ENCODE measurements at regions not wholly inside any gene's neighbourhood (a gene's known extent, or its start where the extent isn't known, plus 50 kb on each side); places are given as distances from the start of the nearest gene placed in this dataset.

GRCh38 chr1:214791961-214792360, 189.0 kb downstream of the CENPF start:
- no peak overlapping the region for H3K27ac Mint-ChIP-seq
- no peak overlapping the region for H3K4me3 Mint-ChIP-seq
- DNase-seq, result no peak
- no peaks in the 10 kb centered on the region for H3K9me3 Mint-ChIP-seq
- H3K27me3 Mint-ChIP-seq, result no peaks in the 10 kb centered on the region
- H3K36me3 Mint-ChIP-seq, result no peaks in the 10 kb centered on the region
- H3K4me1 Mint-ChIP-seq, result no peaks in the 10 kb centered on the region

GRCh38 chr1:214792527-214793186, 189.7 kb downstream of the CENPF start:
- Mint-ChIP-seq H3K9me3 (no peaks in the 10 kb centered on the region), H3K4me1 (no peaks in the 10 kb centered on the region), H3K4me3 (no peak overlapping the region), H3K27me3 (no peaks in the 10 kb centered on the region), H3K36me3 (no peaks in the 10 kb centered on the region), H3K27ac (no peak overlapping the region)
- DNase-seq, result no peak

GRCh38 chr1:214793708-214794107, 190.7 kb downstream of the CENPF start:
- Mint-ChIP-seq H3K4me3 (no peak overlapping the region), H3K36me3 (no peaks in the 10 kb centered on the region), H3K27ac (no peak overlapping the region), H3K4me1 (no peaks in the 10 kb centered on the region), H3K27me3 (no peaks in the 10 kb centered on the region), H3K9me3 (no peaks in the 10 kb centered on the region)
- no peak for DNase-seq

GRCh38 chr1:214801191-214801590, 198.2 kb downstream of the CENPF start:
- no peak for DNase-seq
- no peak overlapping the region for H3K27ac Mint-ChIP-seq
- H3K9me3 Mint-ChIP-seq, result peaks cover 2% of the 10 kb centered on the region
- H3K4me3 Mint-ChIP-seq, result no peak overlapping the region
- no peaks in the 10 kb centered on the region for H3K36me3 Mint-ChIP-seq
- H3K27me3 Mint-ChIP-seq, result no peaks in the 10 kb centered on the region
- H3K4me1 Mint-ChIP-seq, result no peaks in the 10 kb centered on the region

- Mint-ChIP-seq H3K9me3 (peaks cover 6% of the 10 kb centered on the region), H3K27me3 (no peaks in the 10 kb centered on the region), H3K36me3 (no peaks in the 10 kb centered on the region), H3K27ac (no peak overlapping the region), H3K4me3 (no peak overlapping the region), H3K4me1 (no peaks in the 10 kb centered on the region)
- DNase-seq, result no peak
These were observed 206.0 kb downstream of the CENPF start for GRCh38 chr1:214808845-214809460.

- DNase-seq, result no peak
- Mint-ChIP-seq H3K9me3 (no peaks in the 10 kb centered on the region), H3K4me1 (no peaks in the 10 kb centered on the region), H3K27ac (no peak overlapping the region), H3K36me3 (no peaks in the 10 kb centered on the region), H3K4me3 (no peak overlapping the region), H3K27me3 (no peaks in the 10 kb centered on the region)
These were observed 213.6 kb downstream of the CENPF start for GRCh38 chr1:214816603-214817002.

- no peak overlapping the region for H3K4me3 Mint-ChIP-seq
- no peaks in the 10 kb centered on the region for H3K27me3 Mint-ChIP-seq
- no peak overlapping the region for H3K27ac Mint-ChIP-seq
- no peaks in the 10 kb centered on the region for H3K4me1 Mint-ChIP-seq
- H3K9me3 Mint-ChIP-seq, result peaks cover 9% of the 10 kb centered on the region
- H3K36me3 Mint-ChIP-seq, result peaks cover 1% of the 10 kb centered on the region
- no peak for DNase-seq
These were observed 220.5 kb downstream of the CENPF start for GRCh38 chr1:214823311-214824117.

GRCh38 chr1:214824763-214825162, 221.8 kb downstream of the CENPF start:
- no peak overlapping the region for H3K27ac Mint-ChIP-seq
- no peaks in the 10 kb centered on the region for H3K27me3 Mint-ChIP-seq
- no peak overlapping the region for H3K4me3 Mint-ChIP-seq
- no peaks in the 10 kb centered on the region for H3K4me1 Mint-ChIP-seq
- H3K9me3 Mint-ChIP-seq, result peaks cover 9% of the 10 kb centered on the region
- no peak for DNase-seq
- H3K36me3 Mint-ChIP-seq, result peaks cover 1% of the 10 kb centered on the region

- no peak for DNase-seq
- H3K9me3 Mint-ChIP-seq, result peaks cover 9% of the 10 kb centered on the region
- no peak overlapping the region for H3K4me3 Mint-ChIP-seq
These were observed 223.6 kb downstream of the CENPF start for GRCh38 chr1:214826619-214827018.

GRCh38 chr1:214827883-214828282, 224.9 kb downstream of the CENPF start:
- H3K4me1 Mint-ChIP-seq, result no peaks in the 10 kb centered on the region
- no peak overlapping the region for H3K27ac Mint-ChIP-seq
- H3K4me3 Mint-ChIP-seq, result no peak overlapping the region
- no peak for DNase-seq
- peaks cover 4% of the 10 kb centered on the region for H3K27me3 Mint-ChIP-seq
- H3K36me3 Mint-ChIP-seq, result peaks cover 1% of the 10 kb centered on the region
- H3K9me3 Mint-ChIP-seq, result peaks cover 9% of the 10 kb centered on the region

More at GRCh38 chr1:214826619-214827018, 223.6 kb downstream of the CENPF start:
- Mint-ChIP-seq H3K4me1 (no peaks in the 10 kb centered on the region), H3K36me3 (peaks cover 1% of the 10 kb centered on the region), H3K27ac (no peak overlapping the region), H3K27me3 (no peaks in the 10 kb centered on the region)

- Mint-ChIP-seq H3K27ac (no peak overlapping the region), H3K4me3 (no peak overlapping the region), H3K27me3 (peaks cover 4% of the 10 kb centered on the region), H3K4me1 (no peaks in the 10 kb centered on the region), H3K36me3 (no peaks in the 10 kb centered on the region), H3K9me3 (peaks cover 9% of the 10 kb centered on the region)
- DNase-seq, result no peak
These were observed 227.9 kb downstream of the CENPF start for GRCh38 chr1:214830941-214831340.

GRCh38 chr1:214831956-214832355, 229.0 kb downstream of the CENPF start:
- H3K27ac Mint-ChIP-seq, result no peak overlapping the region
- peaks cover 4% of the 10 kb centered on the region for H3K27me3 Mint-ChIP-seq
- DNase-seq, result no peak
- no peaks in the 10 kb centered on the region for H3K36me3 Mint-ChIP-seq
- H3K4me3 Mint-ChIP-seq, result no peak overlapping the region
- H3K4me1 Mint-ChIP-seq, result no peaks in the 10 kb centered on the region
- H3K9me3 Mint-ChIP-seq, result peaks cover 9% of the 10 kb centered on the region

GRCh38 chr1:214833178-214833756, 230.3 kb downstream of the CENPF start:
- H3K9me3 Mint-ChIP-seq, result peaks cover 3% of the 10 kb centered on the region

GRCh38 chr1:214837376-214837775, 234.4 kb downstream of the CENPF start:
- DNase-seq, result no peak
- H3K27ac Mint-ChIP-seq, result no peak overlapping the region
- H3K4me3 Mint-ChIP-seq, result no peak overlapping the region
- H3K36me3 Mint-ChIP-seq, result no peaks in the 10 kb centered on the region
- H3K27me3 Mint-ChIP-seq, result peaks cover under 1% of the 10 kb centered on the region
- no peaks in the 10 kb centered on the region for H3K4me1 Mint-ChIP-seq
- no peaks in the 10 kb centered on the region for H3K9me3 Mint-ChIP-seq

More at GRCh38 chr1:214833178-214833756, 230.3 kb downstream of the CENPF start:
- peaks cover 4% of the 10 kb centered on the region for H3K27me3 Mint-ChIP-seq
- no peaks in the 10 kb centered on the region for H3K36me3 Mint-ChIP-seq
- no peak for DNase-seq
- H3K4me3 Mint-ChIP-seq, result no peak overlapping the region
- no peak overlapping the region for H3K27ac Mint-ChIP-seq
- no peaks in the 10 kb centered on the region for H3K4me1 Mint-ChIP-seq

- Mint-ChIP-seq H3K27ac (no peak overlapping the region), H3K9me3 (no peaks in the 10 kb centered on the region), H3K27me3 (no peaks in the 10 kb centered on the region), H3K4me1 (no peaks in the 10 kb centered on the region), H3K36me3 (no peaks in the 10 kb centered on the region), H3K4me3 (no peak overlapping the region)
- no peak for DNase-seq
These were observed 235.4 kb downstream of the CENPF start for GRCh38 chr1:214838351-214838750.
